Colon (tissue), 2 donors: ENCODE measurements at regions not wholly inside any gene's neighbourhood (a gene's known extent, or its start where the extent isn't known, plus 50 kb on each side); places are given as distances from the start of the nearest gene placed in this dataset.

Source experiments
- FAIRE-seq: peaks from 2 replicates; lab custom pipeline; 2012; peaks lifted over from hg19 to GRCh38; lab: Jason Lieb, UNC
- donor health status: control.
- donor health status: control.

GRCh38 chr14:53807108-53807507 lies 149.5 kb downstream of the BMP4 start:
- no peak for FAIRE-seq

GRCh38 chr14:53796734-53797133 lies 159.9 kb downstream of the BMP4 start:
- FAIRE-seq: no peak

- FAIRE-seq: no peak
These were observed 162.7 kb downstream of the BMP4 start for GRCh38 chr14:53793790-53794505.

GRCh38 chr14:53792909-53793308 lies 163.7 kb downstream of the BMP4 start:
- FAIRE-seq: no peak

GRCh38 chr14:53790731-53791500 lies 165.7 kb downstream of the BMP4 start:
- no peak for FAIRE-seq

GRCh38 chr14:53788566-53788965 lies 168.1 kb downstream of the BMP4 start:
- no peak for FAIRE-seq

GRCh38 chr14:53786045-53786444 lies 170.6 kb downstream of the BMP4 start:
- FAIRE-seq: no peak

GRCh38 chr14:53784688-53785087 lies 171.9 kb downstream of the BMP4 start:
- no peak for FAIRE-seq

GRCh38 chr14:53783256-53783655 lies 173.4 kb downstream of the BMP4 start:
- no peak for FAIRE-seq

GRCh38 chr14:53780051-53780555 lies 176.5 kb downstream of the BMP4 start:
- FAIRE-seq: no peak

GRCh38 chr14:53779301-53779700 lies 177.3 kb downstream of the BMP4 start:
- FAIRE-seq: no peak

GRCh38 chr14:53778263-53778662 lies 178.4 kb downstream of the BMP4 start:
- no peak for FAIRE-seq

GRCh38 chr14:53772936-53773335 lies 183.7 kb downstream of the BMP4 start:
- FAIRE-seq: no peak

- no peak for FAIRE-seq
These were observed 189.1 kb downstream of the BMP4 start for GRCh38 chr14:53767566-53767965.

- no peak for FAIRE-seq
These were observed 190.0 kb downstream of the BMP4 start for GRCh38 chr14:53766601-53767000.

- FAIRE-seq: no peak
These were observed 190.5 kb downstream of the BMP4 start for GRCh38 chr14:53766106-53766505.

GRCh38 chr14:53764846-53765245 lies 191.8 kb downstream of the BMP4 start:
- no peak for FAIRE-seq

GRCh38 chr14:53758141-53758540 lies 198.5 kb downstream of the BMP4 start:
- FAIRE-seq: no peak

GRCh38 chr14:53757732-53758131 lies 198.9 kb downstream of the BMP4 start:
- no peak for FAIRE-seq

- FAIRE-seq: no peak
These were observed 205.0 kb downstream of the BMP4 start for GRCh38 chr14:53751650-53752049.

GRCh38 chr14:53748691-53749090 lies 207.9 kb downstream of the BMP4 start:
- no peak for FAIRE-seq

GRCh38 chr14:53744857-53745256 lies 211.8 kb downstream of the BMP4 start:
- FAIRE-seq: no peak

GRCh38 chr14:53743371-53743770 lies 213.3 kb downstream of the BMP4 start:
- FAIRE-seq: no peak

- FAIRE-seq: no peak
These were observed 214.4 kb downstream of the BMP4 start for GRCh38 chr14:53742233-53742620.
